ENCODE measurements at regions not wholly inside any gene's neighbourhood (a gene's known extent, or its start where the extent isn't known, plus 50 kb on each side); places are given as distances from the start of the nearest gene placed in this dataset.

- Mint-ChIP-seq H3K4me1 (ENCODE audit: unreplicated experiment) (peaks cover 5% of the 10 kb centered on the region), H3K27ac (ENCODE audit: unreplicated experiment) (no peak overlapping the region), H3K27me3 (ENCODE audit: unreplicated experiment) (no peaks in the 10 kb centered on the region), H3K36me3 (ENCODE audit: low read depth, unreplicated experiment) (peaks cover 15% of the 10 kb centered on the region), H3K4me3 (ENCODE audit: unreplicated experiment) (no peak overlapping the region), H3K9me3 (ENCODE audit: unreplicated experiment) (no peaks in the 10 kb centered on the region)
- DNase-seq (ENCODE audit: low spot score): no peak
- no peak for TF ChIP-seq CTCF (IDR thresholded peaks at IDR 0.05; ENCODE audit: unreplicated experiment)
Measured at GRCh38 chr6:144576871-144577270, 291.7 kb downstream of the UTRN start.

- H3K9me3 Mint-ChIP-seq (ENCODE audit: unreplicated experiment): no peaks in the 10 kb centered on the region
- H3K27me3 Mint-ChIP-seq (ENCODE audit: unreplicated experiment): peaks cover 1% of the 10 kb centered on the region
- no peak overlapping the region for H3K4me3 Mint-ChIP-seq (ENCODE audit: unreplicated experiment)
- no peak for TF ChIP-seq CTCF (IDR thresholded peaks at IDR 0.05; ENCODE audit: unreplicated experiment)
- no peak for DNase-seq (ENCODE audit: low spot score)
- peaks cover 15% of the 10 kb centered on the region for H3K36me3 Mint-ChIP-seq (ENCODE audit: low read depth, unreplicated experiment)
- H3K4me1 Mint-ChIP-seq (ENCODE audit: unreplicated experiment): peaks cover 11% of the 10 kb centered on the region
- H3K27ac Mint-ChIP-seq (ENCODE audit: unreplicated experiment): no peak overlapping the region
Measured at GRCh38 chr6:144578385-144579350, 293.5 kb downstream of the UTRN start.

- H3K4me1 Mint-ChIP-seq (ENCODE audit: unreplicated experiment): peaks cover 11% of the 10 kb centered on the region
- H3K27me3 Mint-ChIP-seq (ENCODE audit: unreplicated experiment): peaks cover 1% of the 10 kb centered on the region
- peaks cover 15% of the 10 kb centered on the region for H3K36me3 Mint-ChIP-seq (ENCODE audit: low read depth, unreplicated experiment)
- no peaks in the 10 kb centered on the region for H3K9me3 Mint-ChIP-seq (ENCODE audit: unreplicated experiment)
- H3K4me3 Mint-ChIP-seq (ENCODE audit: unreplicated experiment): no peak overlapping the region
- no peak for TF ChIP-seq CTCF (IDR thresholded peaks at IDR 0.05; ENCODE audit: unreplicated experiment)
- DNase-seq (ENCODE audit: low spot score): no peak
- H3K27ac Mint-ChIP-seq (ENCODE audit: unreplicated experiment): no peak overlapping the region
Measured at GRCh38 chr6:144580039-144580438, 294.9 kb downstream of the UTRN start.

GRCh38 chr6:144580771-144581170, 295.6 kb downstream of the UTRN start:
- Mint-ChIP-seq H3K27me3 (ENCODE audit: unreplicated experiment) (peaks cover 1% of the 10 kb centered on the region), H3K4me1 (ENCODE audit: unreplicated experiment) (peaks cover 11% of the 10 kb centered on the region), H3K27ac (ENCODE audit: unreplicated experiment) (no peak overlapping the region), H3K36me3 (ENCODE audit: low read depth, unreplicated experiment) (peaks cover 15% of the 10 kb centered on the region), H3K4me3 (ENCODE audit: unreplicated experiment) (no peak overlapping the region), H3K9me3 (ENCODE audit: unreplicated experiment) (no peaks in the 10 kb centered on the region)
- no peak for DNase-seq (ENCODE audit: low spot score)
- no peak for TF ChIP-seq CTCF (IDR thresholded peaks at IDR 0.05; ENCODE audit: unreplicated experiment)

Data from endothelial cell (in vitro differentiated cells).